GM21367 (cell line): ENCODE measurements at regions not wholly inside any gene's neighbourhood (a gene's known extent, or its start where the extent isn't known, plus 50 kb on each side); places are given as distances from the start of the nearest gene placed in this dataset.

Experiments
- ATAC-seq: cut with Tn5 transposase; IDR thresholded peaks from one replicate; pipeline ENCODE4 v1.9.1; 2021; ENCODE audit not compliant: unreplicated experiment

DNA sequence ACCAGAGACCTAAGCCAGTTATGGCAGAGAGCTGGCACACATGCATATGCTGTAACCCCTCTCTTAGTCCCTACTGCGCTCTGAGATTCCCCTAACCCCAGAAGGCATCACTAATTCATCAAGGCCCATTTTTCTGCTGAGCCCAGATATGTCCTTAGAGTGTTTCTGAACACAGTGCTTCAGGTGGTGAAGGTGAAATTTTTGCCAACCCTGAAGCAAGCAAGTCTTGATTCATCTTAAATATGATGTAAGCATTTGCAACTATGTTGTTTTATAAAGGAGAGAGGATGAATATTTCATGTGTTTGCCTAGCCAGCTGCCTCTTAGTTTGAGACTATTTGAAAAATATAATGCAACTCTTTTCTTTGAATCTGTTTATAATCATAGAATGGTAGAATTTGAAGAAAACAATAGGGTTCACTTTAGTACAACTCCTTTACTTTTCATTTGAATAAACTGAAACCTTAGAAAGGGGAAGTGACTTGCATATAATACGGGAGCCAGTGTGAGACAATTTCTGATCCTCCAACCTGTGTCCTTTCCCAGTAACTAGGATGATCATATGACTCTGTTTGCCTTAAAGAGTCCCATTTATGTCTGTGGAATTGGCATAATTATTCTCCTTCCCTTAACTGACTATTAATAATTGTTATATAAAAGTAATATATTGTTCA lies 194.3 kb upstream of the MTNR1B start:
- ATAC-seq: no peak

GRCh38 chr11:92776676-92777075 lies 192.8 kb upstream of the MTNR1B start:
- ATAC-seq: no peak

DNA sequence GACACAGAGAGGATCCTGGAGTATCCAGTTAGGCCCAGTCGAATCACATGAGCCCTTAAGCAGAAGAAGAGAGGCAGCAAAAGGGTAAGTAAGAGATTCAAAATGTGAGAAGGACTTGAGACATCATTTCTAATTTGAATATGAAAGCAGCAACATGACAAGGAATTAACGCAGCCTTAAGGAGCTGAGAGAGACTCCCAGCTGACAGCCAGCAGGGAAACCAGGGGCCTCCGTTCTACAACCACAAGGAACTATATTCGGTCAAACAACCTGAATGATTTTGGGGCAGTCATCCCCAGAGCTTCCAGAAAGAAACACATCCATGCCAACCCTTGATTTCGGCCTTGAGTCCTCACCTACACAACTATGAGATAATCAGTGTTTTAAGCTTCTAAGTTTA lies 189.7 kb upstream of the MTNR1B start:
- no peak for ATAC-seq

GRCh38 chr11:92781151-92781550 lies 188.3 kb upstream of the MTNR1B start:
- ATAC-seq: no peak

- no peak for ATAC-seq
Observed at GRCh38 chr11:92782806-92783205, 186.6 kb upstream of the MTNR1B start.

DNA sequence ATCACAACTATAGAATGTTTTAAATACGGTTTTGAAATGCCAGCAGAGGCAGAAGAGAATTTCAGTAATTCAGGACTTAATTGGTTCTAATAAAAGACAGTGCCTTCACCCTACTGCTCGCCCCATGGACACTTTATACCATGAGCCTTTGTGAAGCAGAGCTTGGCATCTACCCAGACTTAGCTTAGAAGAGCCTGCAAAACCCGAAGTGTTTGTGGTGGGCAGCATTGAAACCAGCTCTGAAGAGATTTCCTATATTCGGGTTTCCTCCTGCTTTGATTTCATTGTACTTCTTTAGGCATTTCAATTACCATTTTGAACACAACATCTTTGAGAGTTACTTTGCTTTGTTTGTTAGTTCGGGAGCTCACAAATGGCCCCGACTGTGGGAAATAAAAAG lies 185.1 kb upstream of the MTNR1B start:
- no peak for ATAC-seq

GRCh38 chr11:92787638-92788037 lies 181.8 kb upstream of the MTNR1B start:
- no peak for ATAC-seq

- ATAC-seq: no peak
Observed at GRCh38 chr11:92789761-92790160, 179.7 kb upstream of the MTNR1B start.

- ATAC-seq: no peak
Observed at GRCh38 chr11:92790366-92790765, 179.1 kb upstream of the MTNR1B start.

DNA sequence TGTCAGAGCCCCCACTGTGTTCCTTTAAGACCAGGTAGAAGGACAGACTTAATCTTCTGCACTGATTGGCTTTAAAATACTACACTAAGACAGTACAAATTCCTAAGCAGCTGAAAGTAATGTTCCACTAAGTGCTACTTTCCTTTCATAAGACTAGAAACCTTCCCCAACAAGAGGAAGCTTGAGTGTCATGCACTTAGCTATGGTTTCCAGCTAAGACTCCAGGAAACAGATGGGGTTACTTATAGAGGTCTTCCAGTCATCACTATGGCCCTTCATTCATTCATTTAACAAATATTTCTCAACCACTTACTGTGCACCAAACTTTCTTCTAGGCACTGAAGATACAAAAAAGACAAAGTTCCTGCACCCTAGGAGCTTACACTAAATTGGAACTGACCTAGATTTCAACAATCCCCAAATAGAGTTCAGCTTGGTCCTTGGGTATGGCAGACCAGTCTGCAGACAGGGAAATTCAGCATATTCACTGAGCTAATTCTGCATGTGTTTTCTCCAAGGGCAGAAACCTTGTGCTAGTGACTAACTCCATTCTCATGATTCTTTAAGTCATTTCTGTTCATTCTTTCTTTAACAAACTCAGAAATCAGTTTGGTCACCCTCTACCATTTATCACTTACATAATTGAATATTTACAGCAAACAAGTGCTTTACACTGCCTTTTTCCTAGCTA lies 178.4 kb upstream of the MTNR1B start:
- no peak for ATAC-seq

GRCh38 chr11:92791886-92792285 lies 177.6 kb upstream of the MTNR1B start:
- ATAC-seq: no peak

DNA sequence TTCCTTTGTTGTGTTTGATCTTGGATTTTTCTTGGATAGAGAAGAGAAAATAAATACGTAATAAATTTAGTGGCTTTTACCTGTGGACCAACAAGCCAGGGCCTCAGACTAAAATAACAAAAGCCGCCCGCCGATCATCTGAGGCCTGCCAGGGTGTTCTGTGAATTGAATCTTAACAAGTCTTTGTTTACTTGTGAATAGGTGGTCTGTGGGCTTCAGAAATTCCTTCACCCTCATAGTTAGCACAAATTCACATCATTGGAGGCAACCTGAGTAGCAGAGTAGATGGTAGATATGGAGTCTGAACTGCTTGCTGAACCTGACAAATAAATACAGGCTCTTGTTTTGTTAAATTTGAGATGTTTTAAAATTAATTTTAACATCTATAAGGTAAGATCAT lies 176.3 kb upstream of the MTNR1B start:
- ATAC-seq: no peak

DNA sequence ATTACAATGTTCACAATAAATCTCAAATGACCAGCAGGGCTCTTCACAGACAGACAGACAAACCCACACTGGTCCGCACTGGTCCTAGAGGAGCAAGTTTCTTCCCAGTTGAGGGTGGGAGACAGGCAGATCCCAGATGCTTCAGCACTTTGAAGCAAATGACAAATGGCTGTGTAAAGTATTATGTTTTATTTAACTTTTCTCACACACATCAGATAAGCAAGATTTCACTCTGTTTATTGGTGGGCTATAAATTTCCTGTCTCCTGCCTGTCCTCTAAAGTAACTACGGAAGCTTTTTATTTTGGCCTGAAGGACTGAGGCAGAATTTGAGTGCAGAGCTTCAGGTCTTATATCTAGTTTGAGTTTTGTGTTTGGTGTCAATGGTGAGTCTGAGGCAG lies 174.7 kb upstream of the MTNR1B start:
- no peak for ATAC-seq

- no peak for ATAC-seq
Observed at GRCh38 chr11:92796744-92797143, 172.7 kb upstream of the MTNR1B start.

DNA sequence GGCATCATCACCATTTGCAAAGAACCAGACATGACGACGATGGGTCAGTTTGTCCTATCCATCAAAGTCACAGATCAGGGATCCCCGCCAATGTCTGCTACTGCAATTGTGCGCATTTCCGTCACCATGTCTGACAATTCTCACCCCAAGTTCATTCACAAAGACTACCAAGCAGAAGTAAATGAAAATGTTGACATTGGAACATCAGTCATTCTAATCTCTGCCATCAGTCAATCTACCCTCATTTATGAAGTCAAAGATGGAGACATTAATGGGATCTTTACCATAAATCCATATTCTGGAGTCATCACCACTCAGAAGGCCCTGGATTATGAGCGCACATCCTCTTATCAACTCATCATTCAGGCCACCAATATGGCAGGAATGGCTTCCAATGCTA lies 171.6 kb upstream of the MTNR1B start:
- no peak for ATAC-seq

GRCh38 chr11:92801685-92802084 lies 167.8 kb upstream of the MTNR1B start:
- no peak for ATAC-seq

DNA sequence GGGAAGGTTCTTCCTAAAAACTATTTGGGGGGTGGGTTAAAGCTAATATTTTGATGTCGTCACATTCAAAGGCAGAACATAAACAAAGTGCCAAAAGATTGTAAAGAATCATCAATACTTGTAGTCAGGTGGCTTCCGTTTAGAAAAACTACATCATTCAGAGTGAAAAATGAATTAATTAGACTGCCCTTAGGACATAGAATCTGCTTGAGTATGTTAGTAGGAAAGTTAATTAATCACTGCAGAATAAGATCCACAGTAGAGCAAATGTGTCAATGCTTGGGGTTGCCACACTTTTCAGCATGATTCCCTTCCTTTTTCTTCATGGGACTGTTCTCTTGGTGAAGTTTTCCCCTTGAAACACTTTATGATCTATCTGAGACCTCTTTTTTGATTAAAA lies 166.8 kb upstream of the MTNR1B start:
- ATAC-seq: no peak

DNA sequence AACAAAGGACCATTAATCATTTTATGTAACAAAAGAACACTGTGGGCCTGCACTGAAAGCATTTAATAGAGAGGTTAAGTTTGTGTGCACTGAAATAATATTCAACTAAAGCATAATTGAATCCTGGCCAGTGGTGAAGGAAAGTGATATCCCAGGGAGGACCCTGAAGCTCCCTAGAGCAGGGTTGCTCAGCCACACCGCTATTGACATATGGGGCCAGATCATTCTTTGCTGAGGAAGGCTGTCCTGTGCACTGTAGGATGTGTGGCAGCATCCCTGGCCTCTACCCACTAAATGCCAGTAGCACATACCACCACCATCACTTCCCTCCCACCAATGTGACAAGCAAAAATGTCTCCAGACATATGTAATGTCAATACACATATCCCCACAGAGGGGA lies 166.1 kb upstream of the MTNR1B start:
- no peak for ATAC-seq

- no peak for ATAC-seq
Observed at GRCh38 chr11:92804388-92804966, 165.0 kb upstream of the MTNR1B start.

DNA sequence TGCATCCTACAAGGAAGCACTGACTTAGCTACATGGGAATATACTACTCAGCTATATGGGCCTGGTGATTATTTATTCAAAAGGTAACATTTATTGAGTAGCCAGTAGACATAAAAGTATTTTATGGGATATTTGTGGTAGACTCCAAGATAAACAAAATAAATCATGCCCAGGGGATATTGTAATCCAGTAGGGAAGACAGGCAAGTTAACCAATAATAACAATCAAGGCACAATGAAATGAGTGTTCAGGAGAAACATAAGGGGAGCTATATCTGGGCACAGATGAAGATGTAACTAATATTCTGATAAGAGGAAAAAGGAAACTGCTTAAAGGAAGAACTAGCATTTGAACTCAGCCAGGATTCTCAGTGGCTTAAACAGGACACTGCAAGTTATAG lies 161.4 kb upstream of the MTNR1B start:
- ATAC-seq: no peak

DNA sequence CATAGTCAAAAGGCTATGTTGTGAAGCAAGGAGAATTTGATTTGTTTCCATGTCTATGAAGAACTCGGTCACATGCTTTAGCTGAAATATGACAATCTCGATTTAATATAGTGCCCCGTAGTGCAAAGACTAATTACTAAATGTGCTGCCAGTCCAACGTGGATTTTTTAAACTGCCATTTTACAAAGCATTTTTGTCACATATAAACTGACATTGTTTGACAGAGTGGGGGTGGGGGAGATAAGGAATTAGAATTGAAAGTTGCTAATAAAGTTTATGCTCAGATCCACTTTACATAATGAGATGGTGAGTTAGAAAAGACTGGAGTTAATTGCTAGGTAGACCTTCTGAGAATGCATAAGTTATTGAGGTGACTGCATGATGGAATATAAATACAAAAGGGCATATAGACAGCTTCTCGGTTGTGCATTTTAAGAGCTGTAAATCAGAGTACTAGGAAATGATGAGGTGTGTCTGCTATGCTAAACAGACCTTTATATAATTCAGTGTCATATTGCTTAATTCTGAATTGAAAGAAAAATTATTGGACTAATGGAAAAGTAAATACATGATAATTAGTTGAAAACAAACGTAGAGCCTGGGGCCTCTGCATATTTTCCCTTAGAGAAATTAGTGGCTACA lies 158.9 kb upstream of the MTNR1B start:
- no peak for ATAC-seq

- no peak for ATAC-seq
Observed at GRCh38 chr11:92811341-92811740, 158.1 kb upstream of the MTNR1B start.
